NCI-H460 (cell line): ENCODE measurements at regions not wholly inside any gene's neighbourhood (a gene's known extent, or its start where the extent isn't known, plus 50 kb on each side); places are given as distances from the start of the nearest gene placed in this dataset.
"Not testable (repeated sequence)": the region's sequence is repeated elsewhere in the genome, so short reads cannot be mapped to it uniquely, and the experiment has no call there.

Experiments
- DNase-seq: peaks from one replicate; pipeline ENCODE4 v3.0.0-alpha.2; 2016; ENCODE audit warnings: low read depth; ENCODE audit errors: extremely low read depth

- no peak for DNase-seq
Observed at GRCh38 chr5:66411701-66412100, 184.5 kb upstream of the MAST4 start.

GRCh38 chr5:66413931-66414330 lies 182.3 kb upstream of the MAST4 start:
- DNase-seq = no peak

- DNase-seq = no peak
Observed at GRCh38 chr5:66415208-66415607, 181.0 kb upstream of the MAST4 start.

GRCh38 chr5:66416698-66417097 lies 179.5 kb upstream of the MAST4 start:
- DNase-seq = no peak

- no peak for DNase-seq
Observed at GRCh38 chr5:66417781-66418180, 178.4 kb upstream of the MAST4 start.

- no peak for DNase-seq
Observed at GRCh38 chr5:66423484-66423883, 172.7 kb upstream of the MAST4 start.

- no peak for DNase-seq
Observed at GRCh38 chr5:66425842-66426241, 170.4 kb upstream of the MAST4 start.

GRCh38 chr5:66426259-66427138 lies 169.7 kb upstream of the MAST4 start:
- DNase-seq = no peak

GRCh38 chr5:66427139-66427442 lies 169.1 kb upstream of the MAST4 start:
- DNase-seq = no peak

- no peak for DNase-seq
Observed at GRCh38 chr5:66436721-66437120, 159.5 kb upstream of the MAST4 start.

GRCh38 chr5:66438087-66438486 lies 158.1 kb upstream of the MAST4 start:
- no peak for DNase-seq

- no peak for DNase-seq
Observed at GRCh38 chr5:66438696-66439095, 157.5 kb upstream of the MAST4 start.

- DNase-seq = no peak
Observed at GRCh38 chr5:66440202-66440680, 156.0 kb upstream of the MAST4 start.

- no peak for DNase-seq
Observed at GRCh38 chr5:66441351-66441750, 154.8 kb upstream of the MAST4 start.

GRCh38 chr5:66442951-66443445 lies 153.2 kb upstream of the MAST4 start:
- DNase-seq = no peak

- no peak for DNase-seq
Observed at GRCh38 chr5:66443462-66444130, 152.6 kb upstream of the MAST4 start.

GRCh38 chr5:66448070-66448469 lies 148.1 kb upstream of the MAST4 start:
- not testable (repeated sequence) for DNase-seq

GRCh38 chr5:66450237-66450636 lies 146.0 kb upstream of the MAST4 start:
- no peak for DNase-seq

GRCh38 chr5:66450988-66451387 lies 145.2 kb upstream of the MAST4 start:
- DNase-seq = no peak

GRCh38 chr5:66452109-66452508 lies 144.1 kb upstream of the MAST4 start:
- no peak for DNase-seq

- DNase-seq = no peak
Observed at GRCh38 chr5:66454186-66455078, 141.8 kb upstream of the MAST4 start.
